Kidney epithelial cell (primary cell): ENCODE measurements at regions not wholly inside any gene's neighbourhood (a gene's known extent, or its start where the extent isn't known, plus 50 kb on each side); places are given as distances from the start of the nearest gene placed in this dataset.
"Not testable (repeated sequence)": the region's sequence is repeated elsewhere in the genome, so short reads cannot be mapped to it uniquely, and the experiment has no call there.

ENCODE experiments used
- DNase-seq: peaks from one replicate; pipeline ENCODE4 v3.0.0-alpha.2; 2010; ENCODE audit warnings: low read depth
- H3K27me3 ChIP-seq: 2 replicates; pipeline ENCODE4 v1.6.0; 2011; ENCODE audit warnings: low read length; ENCODE audit not compliant: control insufficient read depth, insufficient read depth
- H3K36me3 ChIP-seq: 2 replicates; pipeline ENCODE4 v1.5.1; 2011; ENCODE audit warnings: low read length; ENCODE audit not compliant: control insufficient read depth, insufficient read depth
- H3K4me3 ChIP-seq: 2 replicates; pipeline ENCODE4 v1.5.1; 2011; ENCODE audit warnings: low read depth, mild to moderate bottlenecking, control low read depth, low read length
- CTCF ChIP-seq: IDR thresholded peaks from 2 replicates; pipeline ENCODE4 v1.5.1; 2011; ENCODE audit warnings: mild to moderate bottlenecking, moderate library complexity, low read length, control low read depth, inconsistent platforms; ENCODE audit not compliant: insufficient read depth, poor library complexity, severe bottlenecking

DNA sequence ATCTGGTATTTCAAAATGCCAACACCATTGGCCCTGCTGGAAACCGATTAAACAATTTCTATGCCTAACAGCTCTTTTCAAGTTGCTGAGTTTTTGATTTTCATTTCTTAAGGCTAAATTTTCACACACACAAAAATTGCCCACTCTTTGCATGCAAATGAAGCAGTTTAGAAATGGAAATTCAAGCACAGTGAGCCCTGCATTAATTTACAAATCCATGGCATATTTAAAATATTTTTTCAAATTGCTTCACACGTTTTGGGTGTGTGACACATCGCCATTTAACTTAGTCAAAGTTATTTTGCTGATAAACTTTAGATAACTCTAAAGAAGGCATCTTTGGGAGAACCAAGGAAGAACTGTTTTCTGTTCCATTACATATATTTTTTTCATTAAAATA, 184.8 kb downstream of the TXNL1 start:
- H3K36me3 ChIP-seq, result no peaks in the 10 kb centered on the region
- DNase-seq, result no peak
- H3K27me3 ChIP-seq, result no peaks in the 10 kb centered on the region
- no peak overlapping the region for H3K4me3 ChIP-seq
- no peak for TF ChIP-seq CTCF

DNA sequence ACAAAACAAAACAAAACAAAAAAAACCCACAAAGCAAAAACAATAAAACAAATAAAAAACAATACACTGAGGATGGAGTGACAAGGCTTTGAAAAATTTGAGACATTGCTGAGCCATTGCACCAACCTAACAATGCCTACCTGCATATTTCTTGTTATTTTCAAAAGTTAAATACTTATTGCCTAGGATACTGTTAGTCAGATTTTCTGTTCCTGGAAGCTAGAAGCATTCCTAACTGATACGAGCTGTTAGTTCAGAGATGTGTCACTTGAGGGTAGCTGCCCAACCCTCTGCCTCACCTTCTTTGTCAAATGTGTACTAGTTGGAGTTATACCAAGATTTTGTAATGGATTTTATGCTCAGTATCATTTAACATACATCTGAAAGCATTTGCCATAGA, 187.2 kb downstream of the TXNL1 start:
- no peak for DNase-seq
- H3K4me3 ChIP-seq, result no peak overlapping the region
- no peaks in the 10 kb centered on the region for H3K36me3 ChIP-seq
- no peak for TF ChIP-seq CTCF
- no peaks in the 10 kb centered on the region for H3K27me3 ChIP-seq

DNA sequence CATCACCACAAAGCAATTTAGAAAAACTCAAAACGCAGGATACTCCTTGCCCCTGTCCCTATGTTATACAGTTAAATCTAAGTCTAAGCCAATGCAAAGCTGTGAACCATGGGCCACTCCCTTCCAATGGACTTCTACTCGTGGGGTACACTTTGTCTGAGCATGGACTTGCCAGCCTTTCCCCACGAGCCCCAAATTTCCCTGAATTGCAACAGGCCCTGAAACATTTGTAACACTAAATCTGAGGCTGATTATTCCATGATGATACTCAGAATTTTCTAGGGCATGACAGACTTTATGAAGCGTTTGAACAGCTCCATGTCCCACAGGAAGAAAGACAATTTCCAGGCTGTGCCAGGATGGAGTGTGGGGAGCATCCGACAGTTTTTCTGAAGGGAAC, 189.6 kb downstream of the TXNL1 start:
- no peaks in the 10 kb centered on the region for H3K27me3 ChIP-seq
- no peak for TF ChIP-seq CTCF
- no peak for DNase-seq
- no peak overlapping the region for H3K4me3 ChIP-seq
- no peaks in the 10 kb centered on the region for H3K36me3 ChIP-seq

GRCh38 chr18:56445422-56445821, 193.0 kb downstream of the TXNL1 start:
- DNase-seq, result no peak
- Histone ChIP-seq H3K36me3 (no peaks in the 10 kb centered on the region), H3K27me3 (no peaks in the 10 kb centered on the region), H3K4me3 (no peak overlapping the region)
- TF ChIP-seq CTCF, result no peak

DNA sequence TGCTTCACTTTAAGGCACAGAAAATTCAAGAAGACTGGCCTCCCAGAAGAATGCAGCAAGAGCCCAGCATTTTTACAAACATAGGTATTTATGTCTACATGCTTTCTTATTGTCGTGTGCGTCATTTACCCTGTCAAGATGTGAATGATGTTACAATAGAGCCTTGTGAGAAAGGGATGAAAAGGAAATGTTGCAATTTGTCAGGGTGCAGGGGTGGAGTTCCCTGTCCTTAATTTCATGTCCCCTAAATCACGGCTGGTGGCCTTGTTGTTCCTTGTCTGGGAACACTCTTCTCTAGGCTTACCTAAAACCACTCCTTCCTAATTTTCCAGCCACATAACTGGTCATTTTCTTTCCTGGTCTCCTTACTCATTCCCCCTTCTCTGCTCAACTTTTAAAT, 194.2 kb downstream of the TXNL1 start:
- no peak overlapping the region for H3K4me3 ChIP-seq
- H3K36me3 ChIP-seq, result no peaks in the 10 kb centered on the region
- no peaks in the 10 kb centered on the region for H3K27me3 ChIP-seq
- DNase-seq, result no peak
- no peak for TF ChIP-seq CTCF

DNA sequence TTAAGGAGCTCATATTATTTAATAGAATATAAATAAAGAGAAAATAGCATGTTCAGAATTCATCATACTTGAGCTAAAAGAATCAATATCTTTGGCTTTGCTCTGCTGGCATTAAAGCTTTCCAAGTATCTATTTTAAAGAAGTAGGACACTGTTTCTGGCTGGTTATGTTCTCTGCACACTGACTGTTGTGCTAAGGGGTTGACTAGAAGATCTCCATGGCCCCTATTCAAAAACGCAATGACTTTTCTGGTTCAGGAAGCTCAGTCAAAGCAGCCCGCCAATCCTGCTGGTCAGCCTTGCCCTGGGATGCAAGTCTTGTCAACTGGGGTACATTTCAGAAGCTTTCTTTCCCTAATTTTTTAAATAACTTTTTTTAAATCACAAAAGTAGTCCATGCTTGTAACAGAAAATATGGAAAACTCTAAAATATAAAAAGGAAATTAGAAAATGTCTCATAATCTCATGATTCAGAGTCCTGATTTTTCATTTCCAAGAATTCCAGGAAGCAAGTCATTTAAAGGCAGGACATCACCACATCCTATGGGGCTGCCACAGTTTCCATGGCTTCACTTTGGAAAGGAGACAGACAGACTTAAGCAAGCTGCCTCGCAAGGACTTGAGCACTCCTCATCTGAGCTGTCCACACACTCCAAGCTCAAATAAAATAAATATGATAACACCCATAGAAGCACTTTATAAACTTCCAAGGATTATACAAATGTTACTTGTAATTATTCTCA, 195.1 kb downstream of the TXNL1 start:
- no peak for TF ChIP-seq CTCF
- no peak for DNase-seq
- no peaks in the 10 kb centered on the region for H3K36me3 ChIP-seq
- H3K4me3 ChIP-seq, result no peak overlapping the region
- H3K27me3 ChIP-seq, result no peaks in the 10 kb centered on the region

DNA sequence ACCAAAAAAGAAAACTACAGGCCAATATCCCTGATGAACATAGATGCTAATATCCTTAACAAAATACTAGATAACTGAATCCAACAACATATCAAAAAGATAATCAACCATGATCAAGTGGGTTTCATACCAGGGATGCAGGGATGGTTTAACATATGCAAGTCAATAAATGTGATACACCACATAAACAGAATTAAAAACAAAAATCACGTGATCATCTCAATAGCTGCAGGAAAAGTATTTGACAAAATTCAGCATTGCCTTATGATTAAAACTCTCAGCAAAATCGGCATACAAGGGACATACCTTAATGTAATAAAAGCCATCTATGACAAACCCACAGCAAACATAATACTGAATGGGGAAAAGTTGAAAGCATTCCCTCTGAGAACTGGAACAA, 199.9 kb downstream of the TXNL1 start:
- not testable (repeated sequence) for DNase-seq, H3K36me3 ChIP-seq, H3K4me3 ChIP-seq, H3K27me3 ChIP-seq
